GM11168 (cell line): ENCODE measurements at regions not wholly inside any gene's neighbourhood (a gene's known extent, or its start where the extent isn't known, plus 50 kb on each side); places are given as distances from the start of the nearest gene placed in this dataset.
"Not testable (repeated sequence)": the region's sequence is repeated elsewhere in the genome, so short reads cannot be mapped to it uniquely, and the experiment has no call there.

ENCODE experiments used
- in situ Hi-C: fragments of 300-500 bp; cut with MboI; formaldehyde crosslinking; loops from one replicate; pipeline ENCODE4 v1.12.0; 2022; ENCODE audit warnings: low sequenced_read_pairs; ENCODE audit not compliant: unreplicated experiment

DNA sequence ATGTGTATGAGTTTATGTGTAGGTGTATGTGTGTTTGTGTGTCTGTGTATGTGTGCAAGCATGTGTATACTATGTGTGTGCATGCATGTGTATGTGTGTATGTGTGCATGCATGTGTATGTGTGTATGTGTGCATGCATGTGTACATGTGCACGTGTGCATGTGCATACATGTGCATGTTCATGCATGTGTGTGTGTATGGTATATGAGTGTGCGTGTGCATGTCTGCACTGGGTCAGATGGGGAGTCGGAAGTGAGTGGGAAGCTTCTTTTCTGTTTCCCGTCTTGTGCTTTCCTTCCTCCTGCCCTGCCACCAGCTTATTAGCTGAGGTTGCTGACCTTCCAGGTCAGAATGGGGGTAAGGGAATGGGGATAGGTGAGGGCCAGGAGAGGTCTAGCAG, 174.7 kb downstream of the MAP2K4 start:
- in situ Hi-C loops = loop anchor here (25.0 kb wide), 1 partner anchor 817 kb away; the partner anchor contains the start of gene ELAC2

DNA sequence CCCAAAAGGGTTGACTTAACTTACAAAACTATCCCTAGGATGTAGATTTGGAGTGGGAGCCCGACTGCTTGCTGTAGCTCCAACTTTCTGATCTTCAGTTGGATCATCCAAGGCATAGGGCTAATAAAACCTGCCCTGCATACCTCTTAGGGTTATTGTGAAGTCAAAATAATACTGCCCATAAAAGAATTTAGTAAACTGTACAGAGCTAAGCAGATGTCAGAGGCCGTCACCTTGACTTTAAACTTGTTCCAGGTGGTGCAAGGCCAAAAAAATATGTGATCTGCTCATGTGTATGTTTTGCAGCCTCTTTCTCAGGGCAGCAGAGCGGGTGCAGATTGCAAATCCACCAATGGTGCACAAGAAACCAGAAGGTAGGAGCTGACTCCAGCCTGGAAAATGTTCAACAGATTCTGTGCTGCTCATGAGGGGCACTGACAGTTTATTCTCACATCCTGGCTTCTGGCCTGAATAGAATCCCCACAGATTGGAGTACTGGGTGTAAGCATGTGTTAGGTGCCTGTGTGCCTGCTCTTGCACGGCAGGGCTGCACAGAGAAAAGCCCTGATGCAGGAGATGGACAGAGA, 180.7 kb downstream of the MAP2K4 start:
- in situ Hi-C loops = no loop called here

DNA sequence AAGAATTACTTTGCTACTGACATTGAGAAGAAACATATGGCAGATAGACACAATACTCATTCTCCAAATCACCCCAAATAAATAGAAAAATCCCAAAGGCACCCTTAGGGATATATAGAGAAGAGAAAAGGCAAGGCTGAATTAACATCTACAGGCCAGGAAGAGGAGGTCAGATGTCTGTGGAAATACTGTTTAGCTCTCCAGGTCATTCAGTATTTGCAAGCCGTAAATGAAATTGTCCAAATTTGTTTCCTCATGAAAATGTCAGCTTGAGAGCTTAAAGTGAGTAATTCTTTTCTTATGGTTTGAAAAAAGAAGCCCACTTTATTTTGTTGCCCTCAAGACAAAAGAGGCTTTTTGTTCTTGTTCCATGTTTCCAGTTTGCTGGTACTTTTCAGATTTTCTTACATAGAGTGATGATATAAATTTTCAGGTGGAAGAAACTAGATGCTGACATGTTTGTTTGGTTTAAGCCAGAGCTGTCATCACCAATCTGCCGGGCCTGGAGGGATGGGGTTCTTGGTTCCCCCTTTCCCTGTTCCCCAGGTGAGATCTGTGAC, 189.0 kb downstream of the MAP2K4 start:
- in situ Hi-C loops = no loop called here

DNA sequence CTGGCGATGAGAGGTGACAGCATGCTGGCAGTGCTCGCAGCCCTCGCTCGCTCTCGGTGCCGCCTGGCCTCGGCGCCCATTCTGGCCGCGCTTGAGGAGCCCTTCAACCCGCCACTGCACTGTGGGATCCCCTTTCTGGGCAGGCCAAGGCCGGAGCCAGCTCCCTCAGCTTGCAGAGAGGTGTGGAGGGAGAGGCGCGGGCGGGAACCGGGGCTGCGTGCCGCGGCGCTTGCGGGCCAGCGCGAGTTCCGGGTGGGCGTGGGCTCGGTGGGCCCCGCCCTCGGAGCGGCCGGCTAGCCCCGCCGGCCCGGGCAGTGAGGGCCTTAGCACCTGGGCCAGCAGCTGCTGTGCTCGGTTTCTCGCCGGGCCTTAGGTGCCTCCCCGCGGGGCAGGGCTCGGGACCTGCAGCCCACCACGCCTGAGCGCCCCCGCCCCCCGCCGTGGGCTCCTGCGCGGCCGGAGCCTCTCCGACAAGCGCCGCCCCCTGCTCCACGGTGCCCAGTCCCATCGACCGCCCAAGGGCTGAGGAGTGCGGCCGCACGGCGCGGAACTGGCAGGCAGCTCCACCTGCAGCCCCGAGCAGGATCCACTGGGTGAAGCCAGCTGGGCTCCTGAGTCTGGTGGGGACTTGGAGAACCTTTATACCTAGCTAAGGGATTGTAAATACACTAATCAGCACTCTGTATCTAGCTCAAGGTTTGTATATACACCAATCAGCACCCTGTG, 200.2 kb downstream of the MAP2K4 start:
- in situ Hi-C loops = not testable (repeated sequence)

DNA sequence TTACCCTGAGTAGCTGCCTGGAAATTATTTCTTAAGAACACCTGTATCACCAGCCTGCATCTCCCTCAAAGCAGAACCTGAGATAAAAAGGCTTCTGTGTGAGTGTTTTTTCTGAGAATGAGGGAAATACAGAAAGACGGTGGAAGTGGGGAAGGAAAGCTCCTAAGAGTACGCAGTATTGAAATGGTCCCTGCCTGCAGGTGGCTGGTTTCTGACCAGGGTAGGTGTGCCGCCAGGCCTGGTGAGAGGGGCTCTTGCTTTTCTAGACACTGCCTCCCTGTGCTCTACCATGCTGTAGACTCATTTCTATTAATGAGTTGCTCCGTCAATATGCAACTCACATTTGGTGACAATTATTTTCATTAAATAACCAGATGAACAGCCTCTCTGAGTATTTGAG, 201.7 kb downstream of the MAP2K4 start:
- in situ Hi-C loops = no loop called here

DNA sequence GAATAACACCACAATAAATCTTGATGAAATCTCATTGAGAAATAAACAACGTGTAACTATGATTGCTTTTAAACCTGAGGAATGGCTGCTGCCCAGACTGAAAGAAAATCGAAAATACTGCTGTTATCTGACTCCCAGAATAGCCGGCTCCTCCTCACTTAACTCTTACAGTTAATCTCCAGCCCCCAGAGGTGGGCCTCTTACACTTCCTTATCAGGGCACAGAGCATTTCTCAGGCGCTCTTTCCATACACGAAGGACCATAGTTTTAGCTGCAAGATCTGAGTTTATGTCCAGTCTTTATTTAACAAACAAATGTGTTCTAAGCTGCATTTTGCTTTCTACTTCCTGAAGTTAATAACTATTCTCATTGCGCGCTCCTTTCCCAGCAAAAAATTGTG, 206.9 kb downstream of the MAP2K4 start:
- in situ Hi-C loops = no loop called here

DNA sequence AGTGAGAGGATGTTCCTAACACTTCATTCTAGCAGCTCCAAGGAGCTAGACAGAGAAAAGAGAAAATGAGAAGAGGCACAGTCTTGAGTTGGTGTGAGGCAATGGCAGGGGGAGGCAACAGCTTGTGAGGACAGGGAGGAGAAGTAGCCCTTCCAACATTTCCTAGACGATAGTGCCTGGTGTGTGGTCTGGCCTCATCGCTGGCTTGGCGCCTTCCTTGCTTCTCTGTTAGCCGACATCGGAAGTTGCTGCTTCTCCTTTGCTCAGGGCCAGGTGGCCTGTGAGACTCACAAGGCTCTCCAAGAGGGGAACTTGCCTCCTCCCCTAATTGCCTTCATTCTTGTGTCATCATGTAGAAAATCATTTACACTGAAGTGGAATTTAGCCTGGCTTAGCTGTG, 208.7 kb downstream of the MAP2K4 start:
- in situ Hi-C loops = no loop called here

- in situ Hi-C loops = no loop called here
These were observed 210.0 kb downstream of the MAP2K4 start for GRCh38 chr17:12230481-12231354.

DNA sequence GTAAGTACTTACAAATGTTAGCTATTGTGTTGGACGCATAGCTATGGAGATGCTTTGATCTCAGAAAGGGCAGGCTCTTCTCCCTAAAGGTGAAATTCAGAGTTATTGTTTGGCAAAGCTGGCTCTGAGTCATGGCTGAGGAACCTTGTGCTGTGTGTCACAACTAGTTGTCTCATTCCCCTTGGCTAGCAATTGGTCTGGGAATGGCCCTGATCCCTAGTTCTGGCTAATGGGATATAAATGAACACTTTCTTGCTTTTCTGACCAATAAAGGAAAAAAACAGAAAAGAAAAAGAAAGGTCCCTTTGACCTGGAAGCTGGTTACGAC, 210.6 kb downstream of the MAP2K4 start:
- in situ Hi-C loops = no loop called here

DNA sequence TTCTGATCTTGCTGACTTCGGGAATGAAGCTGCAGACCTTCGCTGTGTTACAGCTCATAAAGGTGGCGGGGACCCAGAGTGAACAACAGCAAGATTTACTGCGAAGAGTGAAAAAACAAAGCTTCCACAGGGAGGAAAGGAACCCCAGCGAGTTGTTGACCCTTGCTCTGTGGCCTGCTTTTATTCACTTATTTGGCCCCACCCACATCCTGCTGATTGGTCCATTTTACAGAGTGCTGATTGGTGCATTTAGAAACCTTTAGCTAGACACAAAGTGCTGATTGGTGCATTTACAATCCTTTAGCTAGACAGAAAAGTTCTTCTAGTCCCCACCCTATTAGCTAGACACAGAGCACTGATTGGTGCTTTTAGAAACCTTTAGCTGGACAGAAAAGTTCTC, 218.3 kb downstream of the MAP2K4 start:
- in situ Hi-C loops = not testable (repeated sequence)

GRCh38 chr17:12242345-12242954, 221.8 kb downstream of the MAP2K4 start:
- in situ Hi-C loops = no loop called here

- in situ Hi-C loops = no loop called here
These were observed 227.1 kb downstream of the MAP2K4 start for GRCh38 chr17:12247761-12248160.

DNA sequence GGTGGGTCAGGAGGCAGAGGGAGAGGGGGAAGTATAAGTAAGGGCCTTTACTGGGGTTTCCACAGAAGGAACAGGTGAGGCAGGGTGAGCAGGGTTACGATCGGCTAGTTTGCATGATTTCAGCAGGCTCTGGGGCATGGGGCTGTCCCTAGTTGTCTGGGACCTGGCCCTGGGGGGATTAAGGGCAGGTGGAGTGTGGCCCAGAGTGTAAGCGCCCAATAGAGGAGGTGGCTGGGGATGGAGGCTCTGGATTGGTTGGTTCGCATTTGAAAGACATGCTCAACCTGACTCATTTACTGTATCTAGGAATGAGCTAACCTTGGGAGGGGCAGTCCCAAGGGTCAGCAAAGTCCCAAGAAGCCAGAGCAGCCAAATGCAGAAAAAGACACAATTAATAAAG, 230.3 kb downstream of the MAP2K4 start:
- in situ Hi-C loops = no loop called here

DNA sequence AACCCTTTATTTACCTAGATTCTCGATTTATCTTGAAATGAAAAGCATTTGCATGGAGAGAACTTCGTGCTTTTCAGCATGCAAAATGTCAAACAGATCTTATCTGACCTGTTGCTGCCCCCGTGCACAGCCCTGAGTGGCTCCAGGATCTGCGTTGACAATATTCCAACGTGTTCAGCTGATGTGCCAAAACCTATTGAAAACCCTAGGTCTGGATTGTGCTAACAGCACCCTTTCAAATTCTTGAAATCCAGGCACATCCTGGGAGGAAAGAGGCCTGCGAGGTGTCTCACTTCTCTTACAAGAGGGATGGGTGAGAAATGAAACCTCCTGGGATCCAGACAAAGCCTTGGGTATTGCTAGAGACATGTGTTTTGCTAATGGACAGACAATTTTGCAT, 231.8 kb downstream of the MAP2K4 start:
- in situ Hi-C loops = no loop called here

DNA sequence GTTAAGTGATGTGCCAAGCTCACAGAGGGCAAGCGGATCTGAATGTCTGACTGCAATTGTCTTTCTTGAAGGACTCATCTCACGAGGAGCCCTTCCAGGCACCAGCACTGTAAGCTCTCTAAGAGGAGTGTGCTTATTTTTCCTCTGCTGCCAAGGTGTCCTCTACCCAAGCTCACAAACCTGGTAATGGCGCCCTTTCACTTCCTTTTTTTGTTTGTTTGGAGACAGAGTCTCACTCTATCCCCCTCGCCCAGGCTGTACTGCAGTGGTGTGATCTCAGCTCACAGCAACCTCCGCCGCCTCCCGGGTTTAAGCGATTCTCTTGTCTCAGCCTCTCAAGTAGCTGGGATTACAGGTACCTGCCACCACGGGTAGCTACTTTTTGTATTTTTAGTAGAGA, 233.8 kb downstream of the MAP2K4 start:
- in situ Hi-C loops = no loop called here

DNA sequence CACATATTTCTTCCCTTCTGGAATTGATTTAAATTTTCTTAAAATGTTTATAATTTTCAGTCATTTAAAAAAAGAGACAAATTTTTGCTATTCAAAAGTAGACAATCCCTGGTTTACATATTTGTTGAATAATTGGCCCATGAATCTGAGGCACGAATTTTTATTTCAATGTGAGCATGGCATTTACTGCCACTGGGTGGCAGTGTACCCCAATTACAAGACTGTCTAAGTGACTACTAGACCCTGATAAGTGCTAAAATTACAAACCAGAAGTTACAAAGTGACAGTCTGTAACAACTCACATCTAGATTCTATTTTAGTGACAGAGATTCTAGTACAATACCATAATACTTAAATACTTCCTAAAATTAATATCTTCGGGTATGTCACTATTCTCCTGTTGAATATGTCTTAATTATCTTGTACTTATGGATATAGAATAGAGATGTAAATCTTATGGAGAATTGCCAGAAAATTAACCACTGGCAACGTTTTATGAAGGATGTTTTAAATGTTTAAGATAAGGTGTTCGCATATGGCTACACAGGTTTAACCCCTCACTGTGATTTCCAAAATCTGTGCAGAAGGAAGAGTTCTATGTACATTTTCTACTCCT, 235.8 kb downstream of the MAP2K4 start:
- in situ Hi-C loops = no loop called here

DNA sequence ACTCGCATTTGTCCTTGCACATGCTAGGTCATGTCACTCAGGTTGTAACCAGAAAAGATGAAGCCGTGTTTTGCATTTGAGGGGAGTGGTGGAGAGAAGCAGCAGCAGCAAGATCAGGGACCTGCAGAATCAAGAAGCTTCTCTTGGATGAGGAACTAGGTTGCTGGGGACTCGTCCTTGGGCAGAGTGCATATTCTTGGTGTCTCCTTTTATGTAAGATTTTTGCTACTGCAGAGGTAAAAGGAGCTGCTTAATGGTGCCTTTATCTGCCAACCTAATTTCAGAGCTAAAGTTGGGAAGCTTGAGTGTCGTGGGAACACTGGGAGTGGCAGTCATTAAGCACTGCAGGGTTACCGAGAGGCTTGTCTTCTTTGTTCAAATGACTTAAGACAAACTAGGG, 236.5 kb downstream of the MAP2K4 start:
- in situ Hi-C loops = no loop called here

GRCh38 chr17:12261354-12261753, 240.7 kb downstream of the MAP2K4 start:
- in situ Hi-C loops = no loop called here

DNA sequence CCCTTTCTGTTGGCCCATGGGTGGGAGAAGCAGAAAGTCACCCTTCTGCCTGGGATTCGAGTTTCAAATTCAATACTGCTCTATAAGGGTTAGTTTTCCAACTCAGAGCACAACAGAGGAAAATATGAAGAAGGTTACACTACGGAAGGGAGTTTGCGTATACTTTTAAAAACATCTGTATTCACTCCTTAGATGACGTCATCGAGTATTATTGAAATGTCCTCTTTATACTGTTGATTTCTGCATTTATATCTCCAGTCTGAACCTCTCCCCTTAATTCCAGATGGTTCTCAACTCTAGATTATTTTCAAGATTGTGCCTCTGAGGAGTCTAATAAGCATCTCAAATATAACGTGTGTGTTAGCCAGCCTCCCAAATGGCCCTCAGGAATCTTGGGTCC, 249.1 kb downstream of the MAP2K4 start:
- in situ Hi-C loops = no loop called here

DNA sequence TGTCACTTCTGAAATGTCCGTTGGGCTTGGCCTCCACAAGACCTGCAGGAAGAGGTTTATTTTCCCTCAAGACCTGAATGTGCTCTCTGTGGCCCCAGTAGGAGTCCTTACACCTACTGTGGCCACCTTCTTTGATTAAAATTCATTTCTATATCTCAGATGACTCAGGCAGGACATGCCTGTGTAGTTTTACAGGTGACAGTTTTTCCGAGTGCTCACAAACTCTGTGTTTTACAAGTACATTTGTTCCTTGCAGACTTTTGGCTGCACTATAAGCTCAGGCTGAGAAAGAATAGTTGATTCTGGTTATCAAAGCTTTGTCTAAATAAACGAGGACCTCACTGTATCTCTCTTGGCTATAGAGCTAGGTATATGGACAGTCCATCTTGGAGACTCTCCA, 257.1 kb downstream of the MAP2K4 start:
- in situ Hi-C loops = no loop called here
